Esophagus squamous epithelium (tissue), 4 donors: ENCODE measurements at regions not wholly inside any gene's neighbourhood (a gene's known extent, or its start where the extent isn't known, plus 50 kb on each side); places are given as distances from the start of the nearest gene placed in this dataset.

Experiments
- CTCF ChIP-seq, 6 experiments: fragments of 450-650 bp in 4 of 6; fragments of 200-600 bp in 2 of 6; sonication (generic) in 2 of 6; IDR thresholded peaks; one replicate each; pipeline ENCODE4 v1.5.1; 2016 to 2019; ENCODE audit warnings: antibody characterized with exemption in 6 of 6, mild to moderate bottlenecking in 4 of 6, moderate library complexity in 4 of 6
- POLR2A ChIP-seq, 4 donors: fragments of 450-650 bp; IDR thresholded peaks; one replicate each; pipeline ENCODE4 v1.6.1; 2017; ENCODE audit warnings: antibody characterized with exemption in 4 of 4, mild to moderate bottlenecking in 4 of 4, moderate library complexity in 3 of 4

- no peak for TF ChIP-seq CTCF (IDR thresholded peaks at IDR 0.05)
- no peak for TF ChIP-seq POLR2A (IDR thresholded peaks at IDR 0.05)
These were observed 97.0 kb upstream of the NMNAT3 start for GRCh38 chr3:139774560-139775302.
